Nephron progenitor cell (in vitro differentiated cells): ENCODE measurements at regions not wholly inside any gene's neighbourhood (a gene's known extent, or its start where the extent isn't known, plus 50 kb on each side); places are given as distances from the start of the nearest gene placed in this dataset.

Experiments used
- DNase-seq: peaks from one replicate; pipeline ENCODE4 v3.0.0; 2021
- H3K27ac Mint-ChIP-seq: 2 replicates; pipeline ENCODE4 v1.8.0; 2021; ENCODE audit warnings: mild to moderate bottlenecking, moderate library complexity, mixed read lengths
- H3K27me3 Mint-ChIP-seq: 2 replicates; pipeline ENCODE4 v1.8.0; 2021; ENCODE audit warnings: mild to moderate bottlenecking, low read depth, mixed read lengths; ENCODE audit not compliant: poor library complexity
- H3K36me3 Mint-ChIP-seq: 2 replicates; pipeline ENCODE4 v1.8.0; 2021; ENCODE audit warnings: low read depth, mixed read lengths
- H3K4me1 Mint-ChIP-seq: 2 replicates; pipeline ENCODE4 v1.8.0; 2021; ENCODE audit warnings: mixed read lengths
- H3K4me3 Mint-ChIP-seq: 2 replicates; pipeline ENCODE4 v1.8.0; 2021; ENCODE audit warnings: mild to moderate bottlenecking, moderate library complexity, mixed read lengths
- H3K9me3 Mint-ChIP-seq: 2 replicates; pipeline ENCODE4 v1.8.0; 2021; ENCODE audit warnings: mild to moderate bottlenecking, moderate library complexity, mixed read lengths
- CTCF ChIP-seq: fragments of 200-600 bp; sonication (generic); IDR thresholded peaks from 2 replicates; pipeline ENCODE4 v1.5.0; 2021; ENCODE audit warnings: antibody characterized with exemption

DNA sequence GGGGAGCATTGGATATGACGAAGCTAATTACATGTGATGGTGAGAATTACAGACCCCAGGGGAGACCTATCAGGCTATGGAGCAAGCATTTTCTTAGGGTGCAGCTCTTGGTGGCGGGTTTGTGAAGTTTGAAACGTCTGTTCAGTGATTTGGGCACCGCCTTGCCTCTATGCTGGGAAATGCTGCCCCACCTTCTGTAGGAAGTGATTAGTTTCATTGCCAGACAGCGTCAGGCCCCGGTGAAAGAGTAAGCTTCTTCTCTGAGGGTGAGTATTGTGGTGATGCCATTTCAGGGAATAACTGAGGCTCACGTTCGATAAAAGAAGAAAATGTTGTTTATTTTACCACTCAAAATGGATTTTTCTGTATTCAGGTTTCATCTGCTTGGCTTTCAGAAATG, 186.2 kb upstream of the CDH2 start:
- Mint-ChIP-seq H3K36me3 (no peaks in the 10 kb centered on the region), H3K4me3 (no peak overlapping the region), H3K4me1 (no peaks in the 10 kb centered on the region), H3K27ac (no peak overlapping the region), H3K27me3 (no peaks in the 10 kb centered on the region), H3K9me3 (no peaks in the 10 kb centered on the region)
- no peak for DNase-seq
- no peak for TF ChIP-seq CTCF

GRCh38 chr18:28359176-28359575, 182.2 kb upstream of the CDH2 start:
- no peak overlapping the region for H3K4me3 Mint-ChIP-seq
- no peaks in the 10 kb centered on the region for H3K27me3 Mint-ChIP-seq
- DNase-seq, result no peak
- no peaks in the 10 kb centered on the region for H3K4me1 Mint-ChIP-seq
- no peaks in the 10 kb centered on the region for H3K36me3 Mint-ChIP-seq
- H3K27ac Mint-ChIP-seq, result no peak overlapping the region
- TF ChIP-seq CTCF, result no peak
- no peaks in the 10 kb centered on the region for H3K9me3 Mint-ChIP-seq

GRCh38 chr18:28357766-28358401, 181.0 kb upstream of the CDH2 start:
- Mint-ChIP-seq H3K27ac (no peak overlapping the region), H3K9me3 (no peaks in the 10 kb centered on the region), H3K36me3 (no peaks in the 10 kb centered on the region), H3K4me1 (no peaks in the 10 kb centered on the region), H3K4me3 (no peak overlapping the region), H3K27me3 (no peaks in the 10 kb centered on the region)
- no peak for DNase-seq
- peak; percentile 30 for TF ChIP-seq CTCF

DNA sequence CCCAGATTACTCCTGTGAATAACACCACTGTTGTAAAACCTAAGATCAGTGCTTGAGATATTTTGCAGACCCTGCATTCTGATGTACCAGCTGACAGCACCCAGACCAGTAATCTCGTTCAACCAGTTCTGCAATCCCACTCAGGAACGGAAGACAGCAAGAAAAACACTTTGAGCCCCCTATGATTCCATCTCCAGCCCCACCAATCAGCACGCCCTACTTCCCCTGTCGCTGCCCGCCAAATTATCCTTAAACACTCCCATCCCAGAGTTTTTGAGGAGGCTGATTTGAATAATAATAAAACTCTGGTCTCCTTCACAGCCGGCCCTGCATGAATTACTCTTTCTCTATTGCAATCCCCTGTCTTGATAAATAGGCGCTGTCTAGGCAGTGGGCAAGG, 173.9 kb upstream of the CDH2 start:
- H3K27me3 Mint-ChIP-seq, result no peaks in the 10 kb centered on the region
- H3K9me3 Mint-ChIP-seq, result peaks cover 3% of the 10 kb centered on the region
- no peak for TF ChIP-seq CTCF
- no peaks in the 10 kb centered on the region for H3K36me3 Mint-ChIP-seq
- H3K4me1 Mint-ChIP-seq, result no peaks in the 10 kb centered on the region
- DNase-seq, result no peak
- peak overlapping the region; percentile 73 for H3K27ac Mint-ChIP-seq
- no peak overlapping the region for H3K4me3 Mint-ChIP-seq

GRCh38 chr18:28342231-28342630, 165.3 kb upstream of the CDH2 start:
- Mint-ChIP-seq H3K27ac (no peak overlapping the region), H3K9me3 (peaks cover 10% of the 10 kb centered on the region), H3K27me3 (no peaks in the 10 kb centered on the region), H3K36me3 (no peaks in the 10 kb centered on the region), H3K4me3 (no peak overlapping the region), H3K4me1 (no peaks in the 10 kb centered on the region)
- no peak for TF ChIP-seq CTCF
- no peak for DNase-seq

DNA sequence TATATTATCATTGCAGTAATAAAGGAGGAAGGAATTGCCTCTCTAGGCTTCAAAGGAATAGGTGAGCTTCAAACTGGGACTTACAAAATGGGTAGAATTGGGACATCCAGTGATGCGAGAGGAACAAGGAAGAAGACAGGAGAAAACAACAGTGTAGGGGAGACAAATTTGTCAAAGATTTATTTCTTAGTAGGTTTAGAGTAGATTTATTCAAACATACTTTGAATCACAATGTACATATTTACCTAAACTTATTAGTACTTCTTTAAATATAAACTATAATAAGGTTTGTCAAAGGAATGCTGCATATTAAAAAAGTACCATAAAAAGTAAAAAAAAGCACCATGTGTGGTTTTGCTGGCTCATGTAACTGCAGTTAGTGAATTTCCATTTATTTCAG, 161.4 kb upstream of the CDH2 start:
- H3K27ac Mint-ChIP-seq, result no peak overlapping the region
- no peak overlapping the region for H3K4me3 Mint-ChIP-seq
- H3K4me1 Mint-ChIP-seq, result no peaks in the 10 kb centered on the region
- H3K36me3 Mint-ChIP-seq, result no peaks in the 10 kb centered on the region
- H3K9me3 Mint-ChIP-seq, result no peaks in the 10 kb centered on the region
- no peak for DNase-seq
- no peaks in the 10 kb centered on the region for H3K27me3 Mint-ChIP-seq
- TF ChIP-seq CTCF, result no peak
